ENCODE measurements at regions not wholly inside any gene's neighbourhood (a gene's known extent, or its start where the extent isn't known, plus 50 kb on each side); places are given as distances from the start of the nearest gene placed in this dataset.

- TF ChIP-seq OVOL2 (CRISPR knock-in tag; IDR thresholded peaks at IDR 0.05; ENCODE audit: borderline replicate concordance): no peak
- TF ChIP-seq, protein P1, sequence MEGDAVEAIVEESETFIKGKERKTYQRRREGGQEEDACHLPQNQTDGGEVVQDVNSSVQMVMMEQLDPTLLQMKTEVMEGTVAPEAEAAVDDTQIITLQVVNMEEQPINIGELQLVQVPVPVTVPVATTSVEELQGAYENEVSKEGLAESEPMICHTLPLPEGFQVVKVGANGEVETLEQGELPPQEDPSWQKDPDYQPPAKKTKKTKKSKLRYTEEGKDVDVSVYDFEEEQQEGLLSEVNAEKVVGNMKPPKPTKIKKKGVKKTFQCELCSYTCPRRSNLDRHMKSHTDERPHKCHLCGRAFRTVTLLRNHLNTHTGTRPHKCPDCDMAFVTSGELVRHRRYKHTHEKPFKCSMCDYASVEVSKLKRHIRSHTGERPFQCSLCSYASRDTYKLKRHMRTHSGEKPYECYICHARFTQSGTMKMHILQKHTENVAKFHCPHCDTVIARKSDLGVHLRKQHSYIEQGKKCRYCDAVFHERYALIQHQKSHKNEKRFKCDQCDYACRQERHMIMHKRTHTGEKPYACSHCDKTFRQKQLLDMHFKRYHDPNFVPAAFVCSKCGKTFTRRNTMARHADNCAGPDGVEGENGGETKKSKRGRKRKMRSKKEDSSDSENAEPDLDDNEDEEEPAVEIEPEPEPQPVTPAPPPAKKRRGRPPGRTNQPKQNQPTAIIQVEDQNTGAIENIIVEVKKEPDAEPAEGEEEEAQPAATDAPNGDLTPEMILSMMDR (IDR thresholded peaks at IDR 0.05): no peak
- TF ChIP-seq ETV6 (CRISPR knock-in tag; IDR thresholded peaks at IDR 0.05): no peak
- TF ChIP-seq ZNF317 (CRISPR knock-in tag; IDR thresholded peaks at IDR 0.05; ENCODE audit: borderline replicate concordance, low read depth): no peak
- no peak for TF ChIP-seq AFF4 (CRISPR knock-in tag; IDR thresholded peaks at IDR 0.05; ENCODE audit: borderline replicate concordance)
- TF ChIP-seq GABPB1 (CRISPR knock-in tag; IDR thresholded peaks at IDR 0.05): no peak
- no peak for TF ChIP-seq SMAD4 (CRISPR knock-in tag; IDR thresholded peaks at IDR 0.05)
- TF ChIP-seq, protein P2, sequence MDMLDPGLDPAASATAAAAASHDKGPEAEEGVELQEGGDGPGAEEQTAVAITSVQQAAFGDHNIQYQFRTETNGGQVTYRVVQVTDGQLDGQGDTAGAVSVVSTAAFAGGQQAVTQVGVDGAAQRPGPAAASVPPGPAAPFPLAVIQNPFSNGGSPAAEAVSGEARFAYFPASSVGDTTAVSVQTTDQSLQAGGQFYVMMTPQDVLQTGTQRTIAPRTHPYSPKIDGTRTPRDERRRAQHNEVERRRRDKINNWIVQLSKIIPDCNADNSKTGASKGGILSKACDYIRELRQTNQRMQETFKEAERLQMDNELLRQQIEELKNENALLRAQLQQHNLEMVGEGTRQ (CRISPR knock-in tag; IDR thresholded peaks at IDR 0.05): no peak
Measured at GRCh38 chr2:126221506-126221905, 434.5 kb upstream of the GYPC start.

Data from WTC11 (cell line).